ENCODE measurements at regions not wholly inside any gene's neighbourhood (a gene's known extent, or its start where the extent isn't known, plus 50 kb on each side); places are given as distances from the start of the nearest gene placed in this dataset.

GRCh38 chr5:66306105-66306843 lies 162.2 kb downstream of the SREK1 start:
- peak; percentile 85 for DNase-seq (ENCODE audit: low spot score)

GRCh38 chr5:66306844-66307315 lies 162.8 kb downstream of the SREK1 start:
- no peak for DNase-seq (ENCODE audit: low spot score)

- peak; percentile 72 for DNase-seq (ENCODE audit: low spot score)
These were observed 163.6 kb downstream of the SREK1 start for GRCh38 chr5:66307647-66308241.

GRCh38 chr5:66312266-66312665 lies 168.2 kb downstream of the SREK1 start:
- no peak for DNase-seq (ENCODE audit: low spot score)

- DNase-seq (ENCODE audit: low spot score) = no peak
These were observed 171.7 kb downstream of the SREK1 start for GRCh38 chr5:66315784-66316183.

- no peak for DNase-seq (ENCODE audit: low spot score)
These were observed 178.9 kb downstream of the SREK1 start for GRCh38 chr5:66322786-66323528.

- DNase-seq (ENCODE audit: low spot score) = no peak
These were observed 179.4 kb downstream of the SREK1 start for GRCh38 chr5:66323529-66323895.

- no peak for DNase-seq (ENCODE audit: low spot score)
These were observed 180.3 kb downstream of the SREK1 start for GRCh38 chr5:66324357-66324756.

GRCh38 chr5:66326276-66326675 lies 182.2 kb downstream of the SREK1 start:
- no peak for DNase-seq (ENCODE audit: low spot score)

- DNase-seq (ENCODE audit: low spot score) = no peak
These were observed 182.9 kb downstream of the SREK1 start for GRCh38 chr5:66327008-66327407.

GRCh38 chr5:66329078-66329477 lies 185.0 kb downstream of the SREK1 start:
- DNase-seq (ENCODE audit: low spot score) = no peak

- DNase-seq (ENCODE audit: low spot score) = no peak
These were observed 189.1 kb downstream of the SREK1 start for GRCh38 chr5:66333192-66333591.

GRCh38 chr5:66337626-66338226 lies 193.6 kb downstream of the SREK1 start:
- DNase-seq (ENCODE audit: low spot score) = no peak

GRCh38 chr5:66338828-66339227 lies 194.7 kb downstream of the SREK1 start:
- DNase-seq (ENCODE audit: low spot score) = no peak

- no peak for DNase-seq (ENCODE audit: low spot score)
These were observed 195.8 kb downstream of the SREK1 start for GRCh38 chr5:66339896-66340295.

- no peak for DNase-seq (ENCODE audit: low spot score)
These were observed 196.7 kb downstream of the SREK1 start for GRCh38 chr5:66340786-66341185.

- DNase-seq (ENCODE audit: low spot score) = no peak
These were observed 198.3 kb downstream of the SREK1 start for GRCh38 chr5:66342341-66342880.

- no peak for DNase-seq (ENCODE audit: low spot score)
These were observed 199.4 kb downstream of the SREK1 start for GRCh38 chr5:66343370-66344071.

- DNase-seq (ENCODE audit: low spot score) = no peak
These were observed 200.4 kb downstream of the SREK1 start for GRCh38 chr5:66344544-66344943.

GRCh38 chr5:66345281-66345680 lies 201.2 kb downstream of the SREK1 start:
- no peak for DNase-seq (ENCODE audit: low spot score)

GRCh38 chr5:66346869-66347268 lies 202.8 kb downstream of the SREK1 start:
- DNase-seq (ENCODE audit: low spot score) = no peak
